AG04450 (cell line): ENCODE measurements at regions not wholly inside any gene's neighbourhood (a gene's known extent, or its start where the extent isn't known, plus 50 kb on each side); places are given as distances from the start of the nearest gene placed in this dataset.
A peak's percentile ranks its signal among the peaks of the same experiment; 100 is the strongest.

Source experiments
- CTCF ChIA-PET: fragments of 300-600, 350-600 bp; formaldehyde crosslinking; extraction: SDS; loops from one replicate; lab custom pipeline; 2022; ENCODE audit warnings: antibody characterized with exemption, inconsistent platforms; lab: Charles Lee
- POLR2A ChIA-PET: fragments of 350-600 bp; formaldehyde crosslinking; extraction: SDS; loops from one replicate; lab custom pipeline; 2021; ENCODE audit warnings: antibody characterized with exemption, inconsistent platforms; lab: Yijun Ruan, JAX
- DNase-seq: peaks from one replicate; pipeline ENCODE4 v3.0.0-alpha.2; 2011; ENCODE audit warnings: low read depth, low spot score
- H3K27ac ChIP-seq: one replicate; pipeline ENCODE4 v1.5.1; 2012; ENCODE audit warnings: low read depth, low read length, control low read depth
- H3K27me3 ChIP-seq: one replicate; pipeline ENCODE4 v1.6.0; 2012; ENCODE audit warnings: low read length; ENCODE audit not compliant: control insufficient read depth, insufficient read depth
- H3K4me3 ChIP-seq: 2 replicates; pipeline ENCODE4 v1.5.1; 2011; ENCODE audit warnings: mild to moderate bottlenecking, low read depth, low read length, control low read depth
- H3K9me3 ChIP-seq: 2 replicates; pipeline ENCODE4 v1.5.1; 2012; ENCODE audit warnings: low read length; ENCODE audit not compliant: control insufficient read depth, insufficient read depth
- TF ChIP-seq, protein P1 (sequence below): IDR thresholded peaks from 2 replicates; pipeline ENCODE4 v1.5.1; 2011; ENCODE audit warnings: low read depth, low read length, control low read depth, inconsistent platforms

- Histone ChIP-seq H3K9me3 (no peaks in the 10 kb centered on the region), H3K27ac (no peak overlapping the region), H3K4me3 (no peak overlapping the region), H3K27me3 (no peaks in the 10 kb centered on the region)
- CTCF ChIA-PET = interaction anchor here (0.6 to 2.2 kb wide), 2 partner anchors 29 to 86 kb away, joined by 3 to 4 read pairs; no protein-coding TSS in a partner anchor
- no peak for DNase-seq
- POLR2A ChIA-PET = no interaction called here
- TF ChIP-seq, protein P1, sequence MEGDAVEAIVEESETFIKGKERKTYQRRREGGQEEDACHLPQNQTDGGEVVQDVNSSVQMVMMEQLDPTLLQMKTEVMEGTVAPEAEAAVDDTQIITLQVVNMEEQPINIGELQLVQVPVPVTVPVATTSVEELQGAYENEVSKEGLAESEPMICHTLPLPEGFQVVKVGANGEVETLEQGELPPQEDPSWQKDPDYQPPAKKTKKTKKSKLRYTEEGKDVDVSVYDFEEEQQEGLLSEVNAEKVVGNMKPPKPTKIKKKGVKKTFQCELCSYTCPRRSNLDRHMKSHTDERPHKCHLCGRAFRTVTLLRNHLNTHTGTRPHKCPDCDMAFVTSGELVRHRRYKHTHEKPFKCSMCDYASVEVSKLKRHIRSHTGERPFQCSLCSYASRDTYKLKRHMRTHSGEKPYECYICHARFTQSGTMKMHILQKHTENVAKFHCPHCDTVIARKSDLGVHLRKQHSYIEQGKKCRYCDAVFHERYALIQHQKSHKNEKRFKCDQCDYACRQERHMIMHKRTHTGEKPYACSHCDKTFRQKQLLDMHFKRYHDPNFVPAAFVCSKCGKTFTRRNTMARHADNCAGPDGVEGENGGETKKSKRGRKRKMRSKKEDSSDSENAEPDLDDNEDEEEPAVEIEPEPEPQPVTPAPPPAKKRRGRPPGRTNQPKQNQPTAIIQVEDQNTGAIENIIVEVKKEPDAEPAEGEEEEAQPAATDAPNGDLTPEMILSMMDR = no peak
Measured at GRCh38 chr2:47300609-47301276, 68.4 kb upstream of the EPCAM start.

- DNase-seq = no peak
- H3K27me3 ChIP-seq = no peaks in the 10 kb centered on the region
- H3K4me3 ChIP-seq = no peak overlapping the region
- ChIA-PET POLR2A (interaction anchor here (0.7 kb wide), 2 partner anchors 27 to 125 kb away, joined by 3 to 6 read pairs; no protein-coding TSS in a partner anchor), CTCF (interaction anchor here (0.6 to 2.2 kb wide), 4 partner anchors 15 to 302 kb away, joined by 3 to 9 read pairs (median 4); no protein-coding TSS in a partner anchor)
- no peaks in the 10 kb centered on the region for H3K9me3 ChIP-seq
- no peak overlapping the region for H3K27ac ChIP-seq
- TF ChIP-seq, protein P1 = no peak
Measured at GRCh38 chr2:47300081-47300480, 69.0 kb upstream of the EPCAM start.

- no peaks in the 10 kb centered on the region for H3K27me3 ChIP-seq
- CTCF ChIA-PET = interaction anchor here (0.6 to 0.7 kb wide), 2 partner anchors 15 to 302 kb away, joined by 3 to 9 read pairs; no protein-coding TSS in a partner anchor
- H3K27ac ChIP-seq = no peak overlapping the region
- H3K9me3 ChIP-seq = no peaks in the 10 kb centered on the region
- TF ChIP-seq, protein P1 = no peak
- DNase-seq = peak; percentile 48
- H3K4me3 ChIP-seq = no peak overlapping the region
- POLR2A ChIA-PET = interaction anchor here (0.7 kb wide), 3 partner anchors 24 to 125 kb away, joined by 3 to 6 read pairs (median 5); no protein-coding TSS in a partner anchor
Measured at GRCh38 chr2:47299555-47299954, 69.6 kb upstream of the EPCAM start.

GRCh38 chr2:47298771-47299170, 70.3 kb upstream of the EPCAM start:
- ChIA-PET CTCF (no interaction called here), POLR2A (interaction anchor here (0.7 kb wide), 2 partner anchors 25 to 255 kb away, joined by 5 to 6 read pairs; no protein-coding TSS in a partner anchor)
- TF ChIP-seq, protein P1 = no peak
- Histone ChIP-seq H3K4me3 (no peak overlapping the region), H3K27me3 (no peaks in the 10 kb centered on the region), H3K27ac (no peak overlapping the region), H3K9me3 (no peaks in the 10 kb centered on the region)
- DNase-seq = no peak
